SK-N-SH treated with all-trans-retinoic acid at 6 μM for 48 hours (cell line): ENCODE measurements at regions not wholly inside any gene's neighbourhood (a gene's known extent, or its start where the extent isn't known, plus 50 kb on each side); places are given as distances from the start of the nearest gene placed in this dataset.

Experiments used
- ATAC-seq: fragments of 200-7000 bp; cut with Tn5 transposase; 3 replicates; pipeline ENCODE4 v1.9.1; 2020; ENCODE audit warnings: mild to moderate bottlenecking, moderate library complexity
- ARNTL ChIP-seq: fragments of 450-650 bp; formaldehyde crosslinking; IDR thresholded peaks from 2 replicates; pipeline ENCODE4 v1.5.0; 2020; ENCODE audit warnings: low read depth, mild to moderate bottlenecking, moderate library complexity, borderline replicate concordance
- BACH2 ChIP-seq: fragments of 250-450 bp; sonication (Bioruptor Pico); IDR thresholded peaks from 2 replicates; pipeline ENCODE4 v1.9.0; 2021; ENCODE audit warnings: mild to moderate bottlenecking, borderline replicate concordance
- CSDC2 ChIP-seq: fragments of 250-450 bp; sonication (Bioruptor Pico); IDR thresholded peaks from 2 replicates; pipeline ENCODE4 v1.5.0; 2020; ENCODE audit warnings: mild to moderate bottlenecking, moderate library complexity
- CSRNP3 ChIP-seq: fragments of 250-450 bp; sonication (Bioruptor Pico); IDR thresholded peaks from 2 replicates; pipeline ENCODE4 v1.5.1; 2021; ENCODE audit warnings: mild to moderate bottlenecking, moderate library complexity
- GLIS3 ChIP-seq: fragments of 250-450 bp; sonication (Bioruptor Pico); IDR thresholded peaks from 2 replicates; pipeline ENCODE4 v1.5.0; 2020; ENCODE audit warnings: mild to moderate bottlenecking, moderate library complexity
- ISL1 ChIP-seq: fragments of 250-450 bp; sonication (Bioruptor Pico); IDR thresholded peaks from 2 replicates; pipeline ENCODE4 v2.1.2; 2022; ENCODE audit warnings: mild to moderate bottlenecking, moderate library complexity
- OSR1 ChIP-seq: fragments of 250-450 bp; sonication (Bioruptor Pico); IDR thresholded peaks from 2 replicates; pipeline ENCODE4 v1.8.0; 2022; ENCODE audit warnings: moderate library complexity, mild to moderate bottlenecking, inconsistent platforms
- PPARA ChIP-seq: fragments of 250-450 bp; sonication (Bioruptor Pico); IDR thresholded peaks from 2 replicates; pipeline ENCODE4 v1.5.0; 2020; ENCODE audit warnings: mild to moderate bottlenecking, borderline replicate concordance
- TCF4 ChIP-seq: fragments of 250-450 bp; sonication (Bioruptor Pico); IDR thresholded peaks from 2 replicates; pipeline ENCODE4 v1.8.0; 2021; ENCODE audit warnings: mild to moderate bottlenecking, moderate library complexity, borderline replicate concordance
- ZFP3 ChIP-seq: fragments of 250-450 bp; sonication (Bioruptor Pico); IDR thresholded peaks from 2 replicates; pipeline ENCODE4 v1.5.0; 2020; ENCODE audit warnings: mild to moderate bottlenecking, moderate library complexity
- ZFP30 ChIP-seq: fragments of 450-650 bp; formaldehyde crosslinking; IDR thresholded peaks from 2 replicates; pipeline ENCODE4 v1.5.0; 2022; ENCODE audit warnings: mild to moderate bottlenecking, moderate library complexity
- ZNF70 ChIP-seq: fragments of 450-650 bp; formaldehyde crosslinking; IDR thresholded peaks from 2 replicates; pipeline ENCODE4 v1.5.0; 2020; ENCODE audit warnings: mild to moderate bottlenecking, moderate library complexity
- ZNF8 ChIP-seq: fragments of 450-650 bp; formaldehyde crosslinking; IDR thresholded peaks from 2 replicates; pipeline ENCODE4 v1.5.0; 2020; ENCODE audit warnings: mild to moderate bottlenecking, moderate library complexity
- TF ChIP-seq, protein P1 (sequence below): fragments of 250-450 bp; sonication (Bioruptor Pico); IDR thresholded peaks from 2 replicates; pipeline ENCODE4 v1.5.1; 2020; ENCODE audit warnings: low read depth, mild to moderate bottlenecking, moderate library complexity
- TF ChIP-seq, protein P2 (sequence below): fragments of 250-450 bp; sonication (Bioruptor Pico); IDR thresholded peaks from 2 replicates; pipeline ENCODE4 v1.5.0; 2020; ENCODE audit warnings: mild to moderate bottlenecking, moderate library complexity
- TF ChIP-seq, protein P3 (sequence below): fragments of 250-450 bp; sonication (Bioruptor Pico); IDR thresholded peaks from 2 replicates; pipeline ENCODE4 v1.8.0; 2021; ENCODE audit warnings: low read depth, mild to moderate bottlenecking, moderate library complexity, borderline replicate concordance

- ATAC-seq, result no peak
Observed at GRCh38 chr18:40272630-40273231, 1682.3 kb upstream of the PIK3C3 start.

GRCh38 chr18:40259115-40259835, 1695.8 kb upstream of the PIK3C3 start:
- no peak for ATAC-seq

More at GRCh38 chr18:40272630-40273231, 1682.3 kb upstream of the PIK3C3 start:
- TF ChIP-seq CSDC2 (no peak), CSRNP3 (no peak), PPARA (no peak), ZNF70 (no peak), ARNTL (no peak), BACH2 (CRISPR knock-in tag) (no peak), GLIS3 (CRISPR knock-in tag) (no peak), ISL1 (CRISPR knock-in tag) (no peak), ZFP30 (CRISPR knock-in tag) (no peak), OSR1 (CRISPR knock-in tag) (no peak)
- TF ChIP-seq, protein P1, sequence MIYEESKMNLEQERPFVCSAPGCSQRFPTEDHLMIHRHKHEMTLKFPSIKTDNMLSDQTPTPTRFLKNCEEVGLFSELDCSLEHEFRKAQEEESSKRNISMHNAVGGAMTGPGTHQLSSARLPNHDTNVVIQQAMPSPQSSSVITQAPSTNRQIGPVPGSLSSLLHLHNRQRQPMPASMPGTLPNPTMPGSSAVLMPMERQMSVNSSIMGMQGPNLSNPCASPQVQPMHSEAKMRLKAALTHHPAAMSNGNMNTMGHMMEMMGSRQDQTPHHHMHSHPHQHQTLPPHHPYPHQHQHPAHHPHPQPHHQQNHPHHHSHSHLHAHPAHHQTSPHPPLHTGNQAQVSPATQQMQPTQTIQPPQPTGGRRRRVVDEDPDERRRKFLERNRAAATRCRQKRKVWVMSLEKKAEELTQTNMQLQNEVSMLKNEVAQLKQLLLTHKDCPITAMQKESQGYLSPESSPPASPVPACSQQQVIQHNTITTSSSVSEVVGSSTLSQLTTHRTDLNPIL (CRISPR knock-in tag), result no peak
- TF ChIP-seq, protein P2, sequence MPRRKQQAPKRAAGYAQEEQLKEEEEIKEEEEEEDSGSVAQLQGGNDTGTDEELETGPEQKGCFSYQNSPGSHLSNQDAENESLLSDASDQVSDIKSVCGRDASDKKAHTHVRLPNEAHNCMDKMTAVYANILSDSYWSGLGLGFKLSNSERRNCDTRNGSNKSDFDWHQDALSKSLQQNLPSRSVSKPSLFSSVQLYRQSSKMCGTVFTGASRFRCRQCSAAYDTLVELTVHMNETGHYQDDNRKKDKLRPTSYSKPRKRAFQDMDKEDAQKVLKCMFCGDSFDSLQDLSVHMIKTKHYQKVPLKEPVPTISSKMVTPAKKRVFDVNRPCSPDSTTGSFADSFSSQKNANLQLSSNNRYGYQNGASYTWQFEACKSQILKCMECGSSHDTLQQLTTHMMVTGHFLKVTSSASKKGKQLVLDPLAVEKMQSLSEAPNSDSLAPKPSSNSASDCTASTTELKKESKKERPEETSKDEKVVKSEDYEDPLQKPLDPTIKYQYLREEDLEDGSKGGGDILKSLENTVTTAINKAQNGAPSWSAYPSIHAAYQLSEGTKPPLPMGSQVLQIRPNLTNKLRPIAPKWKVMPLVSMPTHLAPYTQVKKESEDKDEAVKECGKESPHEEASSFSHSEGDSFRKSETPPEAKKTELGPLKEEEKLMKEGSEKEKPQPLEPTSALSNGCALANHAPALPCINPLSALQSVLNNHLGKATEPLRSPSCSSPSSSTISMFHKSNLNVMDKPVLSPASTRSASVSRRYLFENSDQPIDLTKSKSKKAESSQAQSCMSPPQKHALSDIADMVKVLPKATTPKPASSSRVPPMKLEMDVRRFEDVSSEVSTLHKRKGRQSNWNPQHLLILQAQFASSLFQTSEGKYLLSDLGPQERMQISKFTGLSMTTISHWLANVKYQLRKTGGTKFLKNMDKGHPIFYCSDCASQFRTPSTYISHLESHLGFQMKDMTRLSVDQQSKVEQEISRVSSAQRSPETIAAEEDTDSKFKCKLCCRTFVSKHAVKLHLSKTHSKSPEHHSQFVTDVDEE, result no peak

More at GRCh38 chr18:40259115-40259835, 1695.8 kb upstream of the PIK3C3 start:
- TF ChIP-seq ZFP3 (no peak), PPARA (no peak), GLIS3 (CRISPR knock-in tag) (no peak), CSRNP3 (no peak), TCF4 (CRISPR knock-in tag) (no peak), ZNF8 (no peak), ZNF70 (no peak)
- TF ChIP-seq, protein P2, result no peak
- TF ChIP-seq, protein P3, sequence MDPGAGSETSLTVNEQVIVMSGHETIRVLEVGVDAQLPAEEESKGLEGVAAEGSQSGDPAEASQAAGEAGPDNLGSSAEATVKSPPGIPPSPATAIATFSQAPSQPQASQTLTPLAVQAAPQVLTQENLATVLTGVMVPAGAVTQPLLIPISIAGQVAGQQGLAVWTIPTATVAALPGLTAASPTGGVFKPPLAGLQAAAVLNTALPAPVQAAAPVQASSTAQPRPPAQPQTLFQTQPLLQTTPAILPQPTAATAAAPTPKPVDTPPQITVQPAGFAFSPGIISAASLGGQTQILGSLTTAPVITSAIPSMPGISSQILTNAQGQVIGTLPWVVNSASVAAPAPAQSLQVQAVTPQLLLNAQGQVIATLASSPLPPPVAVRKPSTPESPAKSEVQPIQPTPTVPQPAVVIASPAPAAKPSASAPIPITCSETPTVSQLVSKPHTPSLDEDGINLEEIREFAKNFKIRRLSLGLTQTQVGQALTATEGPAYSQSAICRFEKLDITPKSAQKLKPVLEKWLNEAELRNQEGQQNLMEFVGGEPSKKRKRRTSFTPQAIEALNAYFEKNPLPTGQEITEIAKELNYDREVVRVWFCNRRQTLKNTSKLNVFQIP (CRISPR knock-in tag), result no peak
- TF ChIP-seq, protein P1 (CRISPR knock-in tag), result no peak
- TF ChIP-seq, all 23 proteins: peak for 0
